ENCODE measurements at regions not wholly inside any gene's neighbourhood (a gene's known extent, or its start where the extent isn't known, plus 50 kb on each side); places are given as distances from the start of the nearest gene placed in this dataset.
"Not testable (repeated sequence)": the region's sequence is repeated elsewhere in the genome, so short reads cannot be mapped to it uniquely, and the experiment has no call there.

DNA sequence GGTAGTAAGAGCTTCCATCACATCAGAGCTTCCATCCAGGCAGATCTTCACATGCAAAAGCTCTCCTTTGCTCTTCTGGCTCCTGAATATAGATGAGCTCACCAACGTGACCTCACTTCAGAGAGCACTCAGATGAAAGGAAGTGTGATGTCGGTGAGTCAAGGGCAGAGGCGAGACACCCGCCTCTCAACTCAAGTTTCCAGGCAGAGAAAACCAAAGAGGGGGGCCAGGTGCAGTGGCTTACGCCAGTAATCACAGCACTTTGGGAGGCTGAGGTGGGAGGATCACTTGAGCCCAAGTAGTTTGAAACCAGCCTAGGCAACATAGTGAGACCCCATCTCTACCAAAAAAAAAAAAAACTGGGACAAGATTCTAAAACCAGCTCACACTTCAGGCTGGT lies 126.9 kb downstream of the DUSP6 start:
- in situ Hi-C loops (cut with HindIII; ENCODE audit: low sequenced_read_pairs) = no loop called here

DNA sequence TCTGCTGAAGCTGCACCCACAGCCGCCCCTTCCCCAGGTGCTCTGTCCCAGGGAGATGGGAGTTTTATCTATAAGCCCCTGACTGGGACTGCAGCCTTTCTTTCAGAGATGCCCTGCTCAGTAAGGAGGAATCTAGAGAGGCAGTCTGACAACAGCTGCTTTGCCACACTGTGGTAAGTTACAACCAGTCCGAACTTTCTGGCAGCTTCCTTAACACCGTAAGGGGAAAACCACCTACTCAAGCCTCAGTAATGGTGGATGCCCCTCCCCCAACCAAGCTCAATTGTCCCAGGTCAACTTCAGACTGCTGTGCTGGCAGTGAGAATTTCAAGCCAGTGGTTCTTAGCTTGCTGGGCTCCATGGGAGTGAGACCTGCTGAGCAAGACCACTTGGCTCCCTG lies 129.7 kb downstream of the DUSP6 start:
- DNase-seq (ENCODE audit: low read depth); in situ Hi-C loops (cut with HindIII; ENCODE audit: low sequenced_read_pairs); H3K4me3 ChIP-seq (ENCODE audit: low read depth, low read length): not testable (repeated sequence)

More for the DNA sequence above, 126.9 kb downstream of the DUSP6 start:
- TF ChIP-seq, protein P1, sequence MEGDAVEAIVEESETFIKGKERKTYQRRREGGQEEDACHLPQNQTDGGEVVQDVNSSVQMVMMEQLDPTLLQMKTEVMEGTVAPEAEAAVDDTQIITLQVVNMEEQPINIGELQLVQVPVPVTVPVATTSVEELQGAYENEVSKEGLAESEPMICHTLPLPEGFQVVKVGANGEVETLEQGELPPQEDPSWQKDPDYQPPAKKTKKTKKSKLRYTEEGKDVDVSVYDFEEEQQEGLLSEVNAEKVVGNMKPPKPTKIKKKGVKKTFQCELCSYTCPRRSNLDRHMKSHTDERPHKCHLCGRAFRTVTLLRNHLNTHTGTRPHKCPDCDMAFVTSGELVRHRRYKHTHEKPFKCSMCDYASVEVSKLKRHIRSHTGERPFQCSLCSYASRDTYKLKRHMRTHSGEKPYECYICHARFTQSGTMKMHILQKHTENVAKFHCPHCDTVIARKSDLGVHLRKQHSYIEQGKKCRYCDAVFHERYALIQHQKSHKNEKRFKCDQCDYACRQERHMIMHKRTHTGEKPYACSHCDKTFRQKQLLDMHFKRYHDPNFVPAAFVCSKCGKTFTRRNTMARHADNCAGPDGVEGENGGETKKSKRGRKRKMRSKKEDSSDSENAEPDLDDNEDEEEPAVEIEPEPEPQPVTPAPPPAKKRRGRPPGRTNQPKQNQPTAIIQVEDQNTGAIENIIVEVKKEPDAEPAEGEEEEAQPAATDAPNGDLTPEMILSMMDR (IDR thresholded peaks at IDR 0.05; ENCODE audit: low read depth, low read length, missing control alignments) = no peak
- DNase-seq (ENCODE audit: low read depth) = no peak
- H3K4me3 ChIP-seq (ENCODE audit: low read depth, low read length) = no peak overlapping the region

DNA sequence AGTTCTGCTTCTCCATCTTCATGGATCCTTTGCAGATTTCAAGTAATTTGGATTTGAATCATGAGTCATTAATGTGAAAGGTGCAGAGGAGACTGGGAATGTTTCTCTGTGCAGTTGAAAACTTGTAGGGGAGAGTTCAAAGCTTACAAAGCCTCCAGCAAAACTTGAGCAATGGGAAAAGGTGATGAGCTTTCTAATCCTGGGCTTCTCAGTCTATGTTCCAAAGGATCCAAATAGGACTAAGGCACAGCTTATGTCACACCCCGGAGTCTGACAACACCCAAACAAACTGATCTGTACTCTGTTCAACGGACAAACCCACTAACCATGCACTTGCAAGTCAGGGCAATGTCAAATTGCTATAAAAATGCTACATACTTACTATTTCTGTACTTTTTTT lies 134.8 kb downstream of the DUSP6 start:
- no peak for DNase-seq (ENCODE audit: low read depth)
- H3K4me3 ChIP-seq (ENCODE audit: low read depth, low read length) = no peak overlapping the region
- in situ Hi-C loops (cut with HindIII; ENCODE audit: low sequenced_read_pairs) = no loop called here
- TF ChIP-seq, protein P1 (IDR thresholded peaks at IDR 0.05; ENCODE audit: low read depth, low read length, missing control alignments) = no peak

DNA sequence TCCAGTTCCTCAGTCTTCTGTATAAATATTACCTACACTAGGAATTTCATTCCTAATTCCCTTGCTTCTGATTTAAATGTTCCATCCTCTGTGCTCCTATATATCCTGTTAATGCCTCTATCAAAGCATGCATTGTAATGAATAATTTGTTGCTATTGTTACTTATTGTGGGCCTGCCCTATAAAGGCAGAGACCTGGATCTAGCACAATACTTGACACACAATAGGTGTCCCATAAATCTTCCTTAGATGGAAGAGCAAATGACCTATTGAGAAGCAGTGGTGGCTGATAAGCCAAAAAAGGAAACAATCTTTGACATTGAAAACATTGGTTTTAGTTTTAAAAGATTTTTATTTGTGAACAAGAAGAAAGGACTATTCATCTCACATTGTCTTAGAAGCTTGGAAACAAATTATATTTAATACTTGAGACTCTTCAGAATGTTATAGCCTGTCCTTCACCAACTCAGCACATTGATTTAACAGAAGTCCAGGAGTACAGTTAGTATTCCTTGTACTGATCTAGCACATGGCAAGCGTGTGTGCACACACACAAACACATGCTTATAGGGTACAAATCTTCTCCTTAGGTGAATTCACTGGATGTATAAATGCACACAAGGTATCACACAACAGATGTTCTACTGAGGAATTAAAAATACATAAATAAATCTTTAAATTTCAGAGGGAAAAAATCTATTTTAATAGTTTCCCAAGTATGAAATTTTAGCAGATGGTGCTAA lies 135.9 kb downstream of the DUSP6 start:
- no peak overlapping the region for H3K4me3 ChIP-seq (ENCODE audit: low read depth, low read length)
- in situ Hi-C loops (cut with HindIII; ENCODE audit: low sequenced_read_pairs) = no loop called here
- no peak for DNase-seq (ENCODE audit: low read depth)
- TF ChIP-seq, protein P1 (IDR thresholded peaks at IDR 0.05; ENCODE audit: low read depth, low read length, missing control alignments) = no peak

DNA sequence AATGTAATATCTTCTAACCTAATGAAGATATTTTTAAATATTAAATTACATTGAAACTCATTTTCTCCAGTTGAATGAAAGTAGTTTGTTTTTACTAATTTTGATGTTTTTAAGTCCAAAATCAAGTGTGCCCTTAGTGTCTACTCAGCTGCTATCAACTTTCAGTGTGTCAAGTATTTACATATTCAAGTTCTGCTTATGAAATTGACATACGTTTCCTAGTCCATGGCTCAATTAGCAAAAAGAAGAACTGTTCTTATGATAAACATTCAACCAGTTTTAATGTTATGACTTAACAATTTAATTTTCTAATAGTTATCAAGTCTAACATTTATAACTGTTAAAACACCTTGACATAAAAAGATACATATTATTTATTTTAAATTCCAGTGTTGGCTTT lies 137.1 kb downstream of the DUSP6 start:
- H3K4me3 ChIP-seq (ENCODE audit: low read depth, low read length) = no peak overlapping the region
- DNase-seq (ENCODE audit: low read depth) = no peak
- TF ChIP-seq, protein P1 (IDR thresholded peaks at IDR 0.05; ENCODE audit: low read depth, low read length, missing control alignments) = no peak
- in situ Hi-C loops (cut with HindIII; ENCODE audit: low sequenced_read_pairs) = no loop called here

DNA sequence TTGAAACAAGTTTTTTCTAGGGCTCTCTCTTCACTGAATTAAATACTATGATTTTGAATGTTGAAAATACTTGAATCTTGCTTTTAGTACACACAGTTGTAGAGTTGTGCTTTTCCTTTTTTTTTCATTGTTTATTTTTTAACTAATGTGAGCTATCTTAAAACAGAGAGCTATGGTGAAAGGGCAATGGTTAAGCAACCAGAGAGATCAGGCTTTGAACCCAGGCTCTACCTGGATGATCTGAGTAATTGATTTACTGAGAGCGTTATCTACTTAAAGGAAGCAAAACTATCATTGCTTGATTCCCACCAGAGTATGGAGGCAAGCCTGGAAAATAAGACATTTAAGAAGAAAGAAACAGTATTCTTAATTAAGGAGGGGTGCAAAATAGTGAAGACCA lies 138.6 kb downstream of the DUSP6 start:
- DNase-seq (ENCODE audit: low read depth) = no peak
- in situ Hi-C loops (cut with HindIII; ENCODE audit: low sequenced_read_pairs) = no loop called here
- no peak overlapping the region for H3K4me3 ChIP-seq (ENCODE audit: low read depth, low read length)
- TF ChIP-seq, protein P1 (IDR thresholded peaks at IDR 0.05; ENCODE audit: low read depth, low read length, missing control alignments) = no peak

DNA sequence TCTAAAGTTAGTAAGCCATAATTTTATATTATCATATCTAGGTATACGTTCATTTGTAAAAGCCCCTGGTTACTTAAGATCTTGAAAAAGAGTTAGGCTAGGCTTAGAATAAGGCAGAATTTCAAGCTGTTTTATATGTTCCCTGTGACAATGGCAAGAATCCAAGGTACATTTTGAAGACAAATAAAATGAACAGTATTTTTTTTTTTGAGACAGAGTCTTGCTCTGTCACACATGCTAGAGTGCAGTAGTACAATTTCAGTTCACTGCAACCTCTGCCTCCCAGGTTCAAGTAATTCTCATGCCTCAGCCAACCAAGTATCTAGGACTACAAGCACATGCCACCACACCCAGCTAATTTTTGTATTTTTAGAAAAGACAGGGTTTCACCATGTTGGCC lies 139.2 kb downstream of the DUSP6 start:
- DNase-seq (ENCODE audit: low read depth) = no peak
- TF ChIP-seq, protein P1 (IDR thresholded peaks at IDR 0.05; ENCODE audit: low read depth, low read length, missing control alignments) = no peak
- no peak overlapping the region for H3K4me3 ChIP-seq (ENCODE audit: low read depth, low read length)
- in situ Hi-C loops (cut with HindIII; ENCODE audit: low sequenced_read_pairs) = no loop called here
